Activated T-cell treated with anti-CD3 and anti-CD28 coated beads, Interleukin-2, amount 50 U/mL, for 48 hours (primary cell): ENCODE measurements at regions not wholly inside any gene's neighbourhood (a gene's known extent, or its start where the extent isn't known, plus 50 kb on each side); places are given as distances from the start of the nearest gene placed in this dataset.
"Not testable (repeated sequence)": the region's sequence is repeated elsewhere in the genome, so short reads cannot be mapped to it uniquely, and the experiment has no call there.

Source experiments
- DNase-seq, 2 experiments: peaks; one replicate each; pipeline ENCODE4 v3.0.0-alpha.2; 2020

GRCh38 chr3:103189941-103190340 is 755.1 kb downstream of the ZPLD1 start:
- DNase-seq: no peak

GRCh38 chr3:103195216-103195615 is 760.4 kb downstream of the ZPLD1 start:
- no peak for DNase-seq

- no peak for DNase-seq
Measured at GRCh38 chr3:103203441-103203840, 768.6 kb downstream of the ZPLD1 start.

GRCh38 chr3:103210583-103210982 is 775.8 kb downstream of the ZPLD1 start:
- DNase-seq: no peak

GRCh38 chr3:103218146-103218545 is 783.3 kb downstream of the ZPLD1 start:
- no peak for DNase-seq

- no peak for DNase-seq
Measured at GRCh38 chr3:103218793-103219192, 784.0 kb downstream of the ZPLD1 start.

- DNase-seq: no peak
Measured at GRCh38 chr3:103227651-103228050, 792.8 kb downstream of the ZPLD1 start.

GRCh38 chr3:103247459-103247858 is 812.6 kb downstream of the ZPLD1 start:
- no peak for DNase-seq

GRCh38 chr3:103254827-103255226 is 820.0 kb downstream of the ZPLD1 start:
- DNase-seq: not testable (repeated sequence)

- DNase-seq: no peak
Measured at GRCh38 chr3:103269287-103269686, 834.5 kb downstream of the ZPLD1 start.

- DNase-seq: no peak
Measured at GRCh38 chr3:103271575-103271974, 836.8 kb downstream of the ZPLD1 start.

GRCh38 chr3:103295974-103296570 is 861.3 kb downstream of the ZPLD1 start:
- DNase-seq: no peak

GRCh38 chr3:103297502-103297901 is 862.7 kb downstream of the ZPLD1 start:
- DNase-seq: not testable (repeated sequence)

GRCh38 chr3:103306104-103306503 is 871.3 kb downstream of the ZPLD1 start:
- no peak for DNase-seq

GRCh38 chr3:103308921-103309320 is 874.1 kb downstream of the ZPLD1 start:
- no peak for DNase-seq

GRCh38 chr3:103319912-103320311 is 885.1 kb downstream of the ZPLD1 start:
- DNase-seq: no peak

- DNase-seq: no peak
Measured at GRCh38 chr3:103337179-103337845, 902.5 kb downstream of the ZPLD1 start.

GRCh38 chr3:103341078-103341606 is 906.3 kb downstream of the ZPLD1 start:
- DNase-seq: no peak

- no peak for DNase-seq
Measured at GRCh38 chr3:103342205-103342731, 907.5 kb downstream of the ZPLD1 start.

- no peak for DNase-seq
Measured at GRCh38 chr3:103349760-103350159, 914.9 kb downstream of the ZPLD1 start.

GRCh38 chr3:103365467-103365866 is 930.7 kb downstream of the ZPLD1 start:
- no peak for DNase-seq

GRCh38 chr3:103367481-103367880 is 932.7 kb downstream of the ZPLD1 start:
- DNase-seq: no peak

GRCh38 chr3:103371411-103371810 is 936.6 kb downstream of the ZPLD1 start:
- no peak for DNase-seq

- DNase-seq: no peak
Measured at GRCh38 chr3:103372031-103372430, 937.2 kb downstream of the ZPLD1 start.
